ENCODE measurements at regions not wholly inside any gene's neighbourhood (a gene's known extent, or its start where the extent isn't known, plus 50 kb on each side); places are given as distances from the start of the nearest gene placed in this dataset.
"Not testable (repeated sequence)": the region's sequence is repeated elsewhere in the genome, so short reads cannot be mapped to it uniquely, and the experiment has no call there.

- DNase-seq: peak; percentile 37
Measured at GRCh38 chr12:46516933-46517578, 144.5 kb upstream of the SLC38A2 start.

GRCh38 chr12:46516238-46516932 lies 143.8 kb upstream of the SLC38A2 start:
- no peak for DNase-seq

GRCh38 chr12:46515829-46516228 lies 143.3 kb upstream of the SLC38A2 start:
- DNase-seq: no peak

DNA sequence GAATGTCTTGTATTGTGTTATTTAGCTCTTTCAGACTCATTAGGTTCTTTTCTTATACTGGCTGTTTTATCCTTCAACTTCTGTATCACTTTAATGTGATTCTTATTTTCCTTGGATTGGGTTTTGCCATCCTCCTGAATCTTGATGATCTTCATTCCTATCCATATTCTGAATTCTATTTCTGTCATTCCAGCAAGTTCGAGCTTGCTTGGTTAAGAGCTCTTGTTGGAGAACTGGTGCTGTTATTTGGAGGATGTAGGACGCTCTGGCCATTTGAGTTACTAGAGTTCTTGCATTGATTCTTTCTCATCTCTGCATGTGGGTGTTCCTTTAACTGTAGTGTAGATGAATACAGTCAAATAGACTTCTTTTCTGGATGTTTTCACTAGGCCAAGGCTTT lies 142.3 kb upstream of the SLC38A2 start:
- no peak for DNase-seq

GRCh38 chr12:46510257-46510656 lies 137.7 kb upstream of the SLC38A2 start:
- not testable (repeated sequence) for DNase-seq

DNA sequence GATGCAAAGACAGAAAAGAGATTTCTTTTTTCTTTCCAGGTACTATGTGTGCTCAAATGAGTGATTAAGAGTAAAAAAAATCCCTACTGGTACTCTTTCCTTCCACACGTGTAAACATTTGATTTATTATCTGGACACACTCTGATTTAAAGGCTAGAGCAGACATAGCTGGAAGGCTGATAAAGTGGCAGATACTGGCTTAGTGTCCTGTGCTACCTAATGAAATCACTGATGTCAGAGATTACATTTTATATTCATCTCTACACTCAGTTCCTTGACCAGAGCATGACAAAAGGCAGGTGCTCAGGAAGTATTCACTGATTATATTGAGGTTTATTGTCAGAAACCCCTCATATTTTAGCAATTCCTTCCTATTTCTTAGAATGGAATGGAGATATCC lies 136.6 kb upstream of the SLC38A2 start:
- no peak for DNase-seq

DNA sequence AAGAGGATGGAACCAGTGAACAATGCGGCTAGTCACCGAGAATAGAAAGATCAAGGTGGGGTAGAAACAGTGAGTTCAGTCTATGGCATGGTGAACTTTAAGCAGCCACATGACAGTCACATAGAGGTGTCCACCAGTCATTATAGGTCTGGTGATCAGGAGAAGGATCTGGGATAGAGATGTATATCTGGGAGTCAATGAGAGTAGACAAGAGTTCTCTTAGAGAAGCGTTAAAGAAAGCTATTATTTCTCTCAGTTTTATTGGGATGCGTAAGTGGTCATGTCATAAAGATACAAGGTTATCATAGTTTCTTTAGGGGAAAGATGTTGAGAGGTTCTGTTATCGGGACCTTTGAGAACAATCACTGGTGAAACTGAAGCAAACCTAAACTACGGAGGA lies 136.1 kb upstream of the SLC38A2 start:
- no peak for DNase-seq

DNA sequence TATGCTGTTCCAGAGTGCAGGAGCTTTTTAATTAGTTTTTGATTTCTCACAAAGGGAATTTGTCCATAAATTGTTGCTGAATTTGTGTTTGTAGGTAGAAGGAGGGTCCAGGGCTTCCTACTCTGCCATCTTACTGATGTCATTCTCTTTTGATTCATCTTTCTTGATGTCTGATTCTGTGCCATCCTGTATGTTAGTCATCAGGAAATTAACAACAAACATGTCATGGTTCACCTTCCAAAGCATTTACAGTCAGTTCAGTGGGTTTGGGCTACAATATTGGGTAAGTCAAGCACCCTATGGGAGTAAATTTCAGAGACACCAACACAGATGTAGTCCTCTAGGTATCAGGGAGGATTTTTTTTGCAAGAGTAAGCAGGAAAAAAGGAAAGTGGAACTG lies 135.2 kb upstream of the SLC38A2 start:
- no peak for DNase-seq

DNA sequence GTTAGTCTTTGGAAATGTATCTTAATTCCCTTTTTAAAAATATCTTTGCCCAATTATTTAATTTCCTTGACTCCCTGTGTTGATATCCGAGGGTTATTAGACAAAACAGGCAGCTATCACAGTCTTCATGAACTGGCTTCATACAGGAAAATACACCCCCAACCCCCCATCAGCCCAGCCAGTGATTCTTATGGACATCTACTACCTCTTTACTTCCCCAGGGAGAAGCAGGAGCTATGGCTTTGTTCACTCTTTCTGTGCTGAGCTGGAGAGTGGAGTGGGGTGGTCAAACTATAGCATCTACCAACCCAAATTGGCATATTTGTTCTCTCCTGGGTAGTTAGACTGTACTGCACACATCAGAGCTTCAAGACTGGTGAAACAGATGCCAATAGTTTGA lies 134.4 kb upstream of the SLC38A2 start:
- no peak for DNase-seq

DNA sequence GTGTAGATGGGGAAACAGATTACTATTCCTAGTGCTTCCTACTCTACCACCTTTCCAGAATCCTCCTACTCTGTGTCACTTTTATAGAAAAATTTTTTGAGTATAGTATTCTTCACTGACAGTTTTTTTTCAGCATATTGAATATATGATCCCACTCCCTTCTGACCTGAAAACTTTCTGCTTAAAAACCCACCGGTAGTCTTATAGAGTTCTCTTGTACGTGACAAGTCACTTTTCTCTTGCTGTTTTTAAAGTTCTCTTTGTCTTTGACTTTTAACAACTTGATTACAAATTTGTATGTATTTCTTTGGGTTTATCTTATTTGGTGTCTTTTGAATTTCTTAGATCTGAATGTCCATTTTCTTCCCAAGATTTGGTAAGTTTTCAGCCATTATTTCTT lies 133.6 kb upstream of the SLC38A2 start:
- no peak for DNase-seq

DNA sequence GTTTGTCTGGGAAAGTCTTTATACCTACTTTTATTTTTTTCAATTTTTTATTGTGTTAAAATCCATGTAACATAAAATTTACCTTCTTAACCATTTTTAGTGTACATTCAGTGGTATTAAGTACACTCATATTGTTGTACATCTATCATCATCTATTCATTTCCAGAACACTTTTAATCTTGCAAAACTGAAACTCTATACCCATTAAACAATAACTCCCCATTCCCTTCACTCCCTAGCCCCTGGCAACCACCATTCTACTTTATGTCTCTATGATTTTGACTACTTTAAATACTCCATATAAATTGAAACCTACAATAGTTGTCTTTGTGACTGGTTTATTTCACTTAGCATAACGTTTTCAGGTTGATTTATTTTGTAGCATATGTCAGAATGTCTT lies 131.9 kb upstream of the SLC38A2 start:
- DNase-seq: no peak

DNA sequence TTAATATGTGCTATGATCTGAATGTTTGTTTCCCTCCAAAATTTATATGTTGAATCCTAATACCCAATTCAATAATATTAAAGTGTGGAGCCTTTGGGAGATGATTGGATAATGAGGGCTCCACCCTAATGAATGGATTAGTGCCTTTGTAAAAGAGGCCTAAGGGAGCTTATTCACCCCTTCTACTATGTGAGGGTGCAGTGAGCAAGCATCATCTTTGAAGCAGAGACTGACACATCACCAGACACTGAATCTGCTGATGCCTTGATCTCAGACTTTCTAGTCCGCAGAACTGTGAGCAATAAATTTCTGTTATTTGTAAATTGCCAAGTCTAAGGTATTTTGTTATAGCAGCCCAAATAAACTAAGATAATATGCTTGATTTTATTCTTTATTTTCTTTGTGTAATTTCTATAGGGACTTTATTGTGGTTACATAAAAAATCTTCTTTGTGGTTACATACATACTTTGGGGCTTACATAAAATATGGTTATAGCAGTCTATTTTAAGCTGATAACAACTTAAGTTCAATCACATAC lies 131.1 kb upstream of the SLC38A2 start:
- DNase-seq: no peak

DNA sequence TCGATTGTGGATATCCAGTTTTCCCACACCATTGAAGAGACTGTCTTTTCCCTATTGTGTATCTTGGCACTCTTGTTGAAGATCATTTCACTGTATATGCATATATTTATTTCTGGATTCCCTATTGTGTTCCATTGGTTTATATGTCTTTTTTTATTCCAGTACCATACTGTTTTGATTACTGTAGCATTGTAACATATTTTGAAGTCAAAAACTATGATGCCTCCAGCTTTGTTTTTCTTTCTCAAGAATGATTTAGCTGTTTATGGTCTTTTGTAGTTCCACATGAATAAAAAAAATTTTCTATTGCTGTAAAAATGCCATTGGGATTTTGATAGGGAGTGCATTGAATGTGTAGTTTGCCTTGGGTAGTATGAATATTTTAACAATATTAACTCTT lies 128.1 kb upstream of the SLC38A2 start:
- DNase-seq: no peak

DNA sequence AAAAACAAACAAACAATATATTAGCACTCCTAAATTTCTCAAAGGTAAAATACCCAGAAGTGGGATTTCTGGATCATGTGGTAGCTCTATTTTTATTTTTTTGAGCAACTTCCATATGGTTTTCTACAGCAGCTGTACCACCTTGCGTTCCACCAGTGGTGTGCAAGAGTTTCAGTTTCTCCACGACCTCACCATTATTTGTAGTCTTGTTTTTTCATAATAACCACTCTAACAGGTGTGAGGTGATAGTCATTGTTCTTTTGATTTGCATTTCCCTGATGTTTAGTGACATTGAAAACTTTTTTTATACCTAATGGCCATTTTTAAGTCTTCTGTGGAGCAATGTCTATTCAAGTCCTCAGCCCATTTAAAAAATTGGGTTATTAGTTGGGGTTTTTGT lies 127.3 kb upstream of the SLC38A2 start:
- no peak for DNase-seq

- DNase-seq: no peak
Measured at GRCh38 chr12:46499226-46499625, 126.7 kb upstream of the SLC38A2 start.

DNA sequence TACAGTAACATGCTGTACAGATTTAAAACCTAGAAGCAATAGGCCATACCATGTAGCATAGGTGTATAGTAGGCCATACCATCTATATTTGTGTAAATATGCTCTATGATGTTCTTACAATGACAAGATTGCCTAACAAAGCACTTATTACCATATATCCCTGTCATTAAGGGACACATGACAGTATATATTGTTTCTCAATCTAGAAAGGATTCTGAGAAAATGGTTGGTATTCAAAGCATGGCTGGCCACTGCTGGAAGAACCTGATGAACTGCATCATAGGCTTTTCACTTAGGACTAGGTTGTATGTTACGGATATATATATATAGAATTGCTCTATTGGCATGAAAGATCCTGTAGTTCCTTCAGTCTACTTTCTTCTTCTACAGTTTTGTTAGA lies 125.2 kb upstream of the SLC38A2 start:
- no peak for DNase-seq

GRCh38 chr12:46494424-46494823 lies 121.9 kb upstream of the SLC38A2 start:
- DNase-seq: no peak

DNA sequence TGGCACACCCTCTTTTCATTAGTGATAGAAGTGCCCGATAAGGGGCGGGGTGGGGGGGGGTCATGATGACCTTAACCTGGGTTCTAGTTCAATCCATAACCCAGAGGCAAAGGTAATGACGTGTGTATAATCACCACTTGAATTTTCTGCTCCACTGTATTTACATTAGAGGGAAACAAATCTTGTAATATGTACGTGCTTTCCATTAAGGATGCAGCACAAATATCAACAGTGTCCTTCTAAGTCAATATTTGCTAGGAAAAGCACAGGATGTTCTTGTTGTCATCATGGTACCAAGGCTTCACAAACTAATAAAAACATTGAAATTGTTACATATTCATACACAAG lies 121.2 kb upstream of the SLC38A2 start:
- DNase-seq: no peak

- no peak for DNase-seq
Measured at GRCh38 chr12:46493150-46493833, 120.7 kb upstream of the SLC38A2 start.

DNA sequence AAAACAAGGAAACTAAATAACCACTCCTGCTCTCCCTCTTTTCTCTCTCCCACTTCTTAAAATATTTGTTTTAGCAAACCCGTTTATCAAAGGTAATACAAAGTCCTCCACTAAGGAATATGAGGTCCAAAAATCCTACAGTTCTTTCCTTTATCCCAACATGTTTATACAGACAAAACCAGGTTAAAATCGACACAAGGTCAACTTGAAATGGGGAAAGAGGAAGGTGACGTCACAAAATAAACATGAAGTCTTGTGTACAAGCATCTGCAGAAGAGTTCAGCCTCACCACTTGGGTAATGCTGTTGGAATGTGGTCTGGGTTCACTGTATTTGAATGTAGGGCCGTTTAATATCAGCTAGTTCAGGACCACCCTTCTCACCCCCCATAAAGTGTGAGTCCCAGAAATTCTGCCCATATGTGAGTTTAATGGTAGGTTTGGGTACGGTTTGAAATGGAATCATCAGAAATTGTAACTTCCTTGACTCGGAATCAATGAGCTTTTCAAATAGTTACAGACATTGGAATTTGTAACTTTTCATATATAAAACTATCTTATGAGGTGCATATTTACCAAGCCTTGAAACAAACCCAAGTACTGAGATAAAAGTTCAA lies 120.0 kb upstream of the SLC38A2 start:
- DNase-seq: no peak

DNA sequence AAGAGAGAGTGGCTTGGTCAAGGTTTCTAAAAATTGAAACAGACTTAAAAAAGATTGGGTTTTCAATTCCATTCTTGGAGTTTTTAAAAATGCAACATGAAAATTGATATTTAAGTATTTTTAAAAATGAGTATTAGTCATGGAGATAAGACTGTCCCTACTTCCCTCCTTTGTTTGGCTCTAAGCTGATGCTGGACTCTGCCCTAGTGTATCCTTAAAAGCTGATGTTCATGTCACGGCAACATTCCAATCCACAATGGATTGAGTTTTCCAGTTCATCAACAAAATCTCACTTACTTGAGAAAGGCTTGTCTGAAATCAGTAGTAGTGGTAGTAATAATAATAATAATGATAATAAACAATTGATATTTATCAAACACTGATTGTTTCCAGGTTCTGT lies 119.0 kb upstream of the SLC38A2 start:
- DNase-seq: no peak

DNA sequence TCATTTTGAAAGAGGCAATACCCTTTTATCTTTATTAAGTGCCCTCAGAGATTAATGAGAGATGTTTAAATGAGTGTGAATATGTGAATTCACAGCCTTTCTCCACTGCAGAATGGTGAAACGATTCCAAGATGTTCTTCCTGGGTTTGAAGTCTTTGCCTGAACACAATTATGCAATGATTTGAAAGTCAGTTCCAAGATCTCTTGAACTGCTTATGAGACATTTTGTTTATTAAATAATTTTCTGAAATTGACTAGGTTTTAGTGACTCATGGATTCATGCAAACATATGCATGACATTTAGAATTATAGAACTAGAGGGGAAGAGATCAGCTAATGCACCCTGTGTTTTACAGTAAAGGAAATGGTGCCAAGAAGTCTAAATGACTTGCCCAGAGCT lies 118.1 kb upstream of the SLC38A2 start:
- DNase-seq: no peak

DNA sequence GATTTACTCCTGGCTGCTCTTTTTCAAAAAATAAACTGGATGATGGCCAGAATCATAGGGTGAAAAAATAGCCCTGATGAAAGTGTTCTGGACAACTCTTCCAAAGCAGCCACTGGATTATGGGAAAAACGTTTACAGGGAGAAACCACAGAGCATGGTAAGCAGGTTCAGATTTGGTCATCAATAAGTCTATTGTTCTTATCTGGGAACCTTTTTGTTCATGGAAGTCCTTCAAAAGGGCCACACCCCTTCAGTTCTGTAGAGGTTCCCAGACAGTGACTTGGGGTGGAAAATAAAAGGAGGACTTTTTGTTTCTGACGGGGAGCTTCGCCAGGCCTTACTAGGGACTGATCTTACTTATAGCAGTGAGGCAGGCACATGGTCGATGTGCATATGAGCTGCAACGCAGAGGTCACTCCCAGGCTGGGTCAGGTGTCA lies 117.4 kb upstream of the SLC38A2 start:
- DNase-seq: no peak
